GM12878 (cell line): ENCODE measurements at regions not wholly inside any gene's neighbourhood (a gene's known extent, or its start where the extent isn't known, plus 50 kb on each side); places are given as distances from the start of the nearest gene placed in this dataset.

Experiments used
- ATAC-seq: fragments of 200-7000 bp; cut with Tn5 transposase; 3 replicates; pipeline ENCODE4 v1.9.1; 2020; ENCODE audit warnings: mild to moderate bottlenecking, moderate library complexity
- BruUV-seq: library from RNA; stranded (reverse); fragments of 400-500 nt; replicated peaks from 2 replicates; lab custom pipeline; 2021; lab: Mats Ljungman, UMichigan
- CTCF ChIA-PET: fragments of 300-600 bp; sonication (Branson Sonifier 250); formaldehyde crosslinking; extraction: SDS; loops from one replicate; lab custom pipeline; 2021; ENCODE audit warnings: inconsistent platforms; lab: Yijun Ruan, JAX
- POLR2A ChIA-PET: fragments of 350-600 bp; formaldehyde crosslinking; extraction: SDS; loops from one replicate; lab custom pipeline; 2021; ENCODE audit warnings: inconsistent platforms; lab: Charles Lee
- RAD21 ChIA-PET: fragments of 300-600 bp; sonication (Branson Sonifier 250); formaldehyde crosslinking; loops from one replicate; lab custom pipeline; 2023; ENCODE audit warnings: antibody characterized with exemption; ENCODE audit not compliant: unreplicated experiment; lab: Charles Lee
- SMC1A ChIA-PET: fragments of 300-600 bp; sonication (Branson Sonifier 250); formaldehyde crosslinking; loops from one replicate; lab custom pipeline; 2023; ENCODE audit not compliant: unreplicated experiment, uncharacterized antibody; lab: Charles Lee
- DNase-seq: peaks from one replicate; pipeline ENCODE4 v3.0.0-alpha.2; 2011; ENCODE audit warnings: low read depth, low spot score
- FAIRE-seq: peaks from 3 replicates; lab custom pipeline; 2011; peaks lifted over from hg19 to GRCh38; lab: Jason Lieb, UNC
- H2AFZ ChIP-seq: 2 replicates; pipeline ENCODE4 v1.6.0; 2011; ENCODE audit warnings: low read depth, low read length, control low read depth; ENCODE audit not compliant: control insufficient read depth
- H3K27ac ChIP-seq: 2 replicates; pipeline ENCODE4 v1.5.1; 2011; ENCODE audit warnings: control low read depth; ENCODE audit not compliant: control insufficient read depth, insufficient read depth
- H3K27me3 ChIP-seq, 2 experiments: replicated peaks in 1 of 2; 2 replicates each; pipeline versions ENCODE4 v1.6.0 to v1.6.1; 2011; ENCODE audit warnings: low read length in 1 of 2; ENCODE audit not compliant: control insufficient read depth in 2 of 2, insufficient read depth in 2 of 2
- H3K36me3 ChIP-seq, 2 experiments: 2 replicates each; pipeline ENCODE4 v1.5.1; 2011; ENCODE audit warnings: low read length in 1 of 2; ENCODE audit not compliant: control insufficient read depth in 2 of 2, insufficient read depth in 2 of 2
- H3K4me1 ChIP-seq: 2 replicates; pipeline ENCODE4 v1.6.1; 2011; ENCODE audit warnings: mild to moderate bottlenecking, low read length, moderate library complexity, mixed read lengths; ENCODE audit not compliant: control insufficient read depth, insufficient read depth
- H3K4me2 ChIP-seq: 2 replicates; pipeline ENCODE4 v1.6.0; 2011; ENCODE audit warnings: control low read depth; ENCODE audit not compliant: control insufficient read depth, insufficient read depth
- H3K4me3 ChIP-seq: fragments of 200-600 bp; sonication (generic); 2 replicates; pipeline ENCODE4 v1.5.1; 2016
- H3K79me2 ChIP-seq: 2 replicates; pipeline ENCODE4 v1.6.0; 2011; ENCODE audit warnings: low read length; ENCODE audit not compliant: control insufficient read depth, insufficient read depth
- H3K9ac ChIP-seq: 2 replicates; pipeline ENCODE4 v1.8.0; 2011; ENCODE audit warnings: low read length, control low read depth, mixed read lengths; ENCODE audit not compliant: control insufficient read depth, insufficient read depth
- H3K9me3 ChIP-seq: replicated peaks from 3 replicates; pipeline ENCODE4 v1.5.1; 2011; ENCODE audit warnings: mild to moderate bottlenecking, low read length; ENCODE audit not compliant: control insufficient read depth, insufficient read depth
- H4K20me1 ChIP-seq: 2 replicates; pipeline ENCODE4 v1.6.0; 2011; ENCODE audit not compliant: control insufficient read depth, insufficient read depth
- ATF7 ChIP-seq: fragments of 450-650 bp; IDR thresholded peaks from 2 replicates; pipeline ENCODE4 v1.6.1; 2016; ENCODE audit warnings: low read depth, mild to moderate bottlenecking
- BHLHE40 ChIP-seq, 2 experiments: fragments of 450-650 bp in 1 of 2; IDR thresholded peaks; 2 replicates each; pipeline ENCODE4 v1.6.1; 2011 to 2017; ENCODE audit warnings: low read depth in 2 of 2, borderline replicate concordance in 1 of 2, improper control_type of control experiment in 1 of 2, low read length in 1 of 2, mild to moderate bottlenecking in 1 of 2
- CHD1 ChIP-seq: IDR thresholded peaks from 2 replicates; pipeline ENCODE4 v1.6.1; 2012; ENCODE audit warnings: low read depth, low read length, improper control_type of control experiment
- CHD2 ChIP-seq: IDR thresholded peaks from 2 replicates; pipeline ENCODE4 v1.6.1; 2011; ENCODE audit warnings: low read depth, low read length, improper control_type of control experiment, borderline replicate concordance
- DPF2 ChIP-seq: fragments of 450-650 bp; IDR thresholded peaks from 2 replicates; pipeline ENCODE4 v1.6.1; 2017; ENCODE audit warnings: mild to moderate bottlenecking
- ESRRA ChIP-seq: IDR thresholded peaks from 2 replicates; pipeline ENCODE4 v1.6.1; 2012; ENCODE audit warnings: mild to moderate bottlenecking, low read length, improper control_type of control experiment
- HDGF ChIP-seq: fragments of 450-650 bp; IDR thresholded peaks from 2 replicates; pipeline ENCODE4 v1.6.1; 2016; ENCODE audit warnings: antibody characterized with exemption
- KAT2A ChIP-seq: conservative IDR thresholded peaks from 2 replicates; pipeline ENCODE4 v1.6.1; 2011; ENCODE audit warnings: low read depth, low read length; ENCODE audit not compliant: control insufficient read depth
- MTA3 ChIP-seq: IDR thresholded peaks from 2 replicates; pipeline ENCODE4 v1.6.1; 2012; ENCODE audit warnings: low read length, inconsistent platforms, borderline replicate concordance
- NBN ChIP-seq: fragments of 450-650 bp; IDR thresholded peaks from 2 replicates; pipeline ENCODE4 v1.6.1; 2016
- POLR2A ChIP-seq: IDR thresholded peaks from 2 replicates; pipeline ENCODE4 v1.6.1; 2011; ENCODE audit warnings: low read depth, mild to moderate bottlenecking, low read length
- POLR2AphosphoS2 ChIP-seq: IDR thresholded peaks from 2 replicates; pipeline ENCODE4 v1.6.1; 2011; ENCODE audit warnings: low read depth, mild to moderate bottlenecking, low read length, improper control_type of control experiment, moderate library complexity
- RB1 ChIP-seq: fragments of 450-650 bp; formaldehyde crosslinking; IDR thresholded peaks from 2 replicates; pipeline ENCODE4 v1.6.1; 2017; ENCODE audit warnings: mild to moderate bottlenecking, borderline replicate concordance
- RFX5 ChIP-seq: IDR thresholded peaks from 2 replicates; pipeline ENCODE4 v1.6.1; 2011; ENCODE audit warnings: low read depth, low read length, improper control_type of control experiment
- YBX1 ChIP-seq: fragments of 450-650 bp; IDR thresholded peaks from 2 replicates; pipeline ENCODE4 v1.6.1; 2016; ENCODE audit warnings: antibody characterized with exemption
- ZNF384 ChIP-seq: IDR thresholded peaks from 2 replicates; pipeline ENCODE4 v1.6.1; 2012; ENCODE audit warnings: low read depth, mild to moderate bottlenecking, low read length, improper control_type of control experiment, borderline replicate concordance
- WGBS: methylation state at CpG from one replicate; pipeline ENCODE4 v1.1.6; 2016; ENCODE audit warnings: low lambda C conversion rate; ENCODE audit not compliant: insufficient replicate concordance, insufficient coverage; ENCODE audit errors: missing lambda C conversion rate; 5-methylcytosine and 5-hydroxymethylcytosine counted together
- in situ Hi-C: fragments of 300-500 bp; cut with MboI; formaldehyde crosslinking; loops from 9 replicates; pipeline ENCODE4 v1.14.3; 2018; ENCODE audit warnings: mixed read lengths
- intact Hi-C: fragments of 100-400 bp; cut with micrococcal nuclease; formaldehyde crosslinking; loops from one replicate; pipeline ENCODE4 v1.14.2; 2022; ENCODE audit not compliant: unreplicated experiment
- TF ChIP-seq, protein P1 (sequence below): IDR thresholded peaks from 2 replicates; pipeline ENCODE4 v1.6.1; 2012; ENCODE audit warnings: low read depth, low read length, improper control_type of control experiment
- TF ChIP-seq, protein P2 (sequence below): fragments of 450-650 bp; IDR thresholded peaks from 2 replicates; pipeline ENCODE4 v1.6.1; 2016; ENCODE audit warnings: mild to moderate bottlenecking
- TF ChIP-seq, protein P3 (sequence below): fragments of 450-650 bp; IDR thresholded peaks from 2 replicates; pipeline ENCODE4 v1.6.1; 2018; ENCODE audit warnings: borderline replicate concordance, mild to moderate bottlenecking; ENCODE audit not compliant: partially characterized antibody

DNA sequence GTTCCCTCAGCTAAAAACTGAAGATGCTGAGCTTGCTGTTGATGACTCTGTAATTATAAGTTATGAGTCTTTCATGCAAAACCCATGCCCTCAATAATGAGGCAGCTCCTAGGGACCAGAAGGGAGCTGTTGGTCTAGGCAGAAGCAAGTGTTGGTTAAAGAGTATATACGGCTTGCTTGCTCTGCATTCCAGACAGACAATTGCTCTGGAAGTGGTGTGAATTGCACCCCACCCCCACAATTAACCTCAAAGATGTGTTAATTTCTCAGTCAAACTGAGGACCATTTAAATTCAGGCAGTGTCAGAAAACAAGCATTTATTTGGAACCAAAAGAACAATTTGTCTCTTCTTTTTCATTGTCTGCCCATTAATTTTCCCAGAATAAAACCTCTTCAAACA lies 163.5 kb upstream of the EOMES start (continued):
- TF ChIP-seq, protein P1, sequence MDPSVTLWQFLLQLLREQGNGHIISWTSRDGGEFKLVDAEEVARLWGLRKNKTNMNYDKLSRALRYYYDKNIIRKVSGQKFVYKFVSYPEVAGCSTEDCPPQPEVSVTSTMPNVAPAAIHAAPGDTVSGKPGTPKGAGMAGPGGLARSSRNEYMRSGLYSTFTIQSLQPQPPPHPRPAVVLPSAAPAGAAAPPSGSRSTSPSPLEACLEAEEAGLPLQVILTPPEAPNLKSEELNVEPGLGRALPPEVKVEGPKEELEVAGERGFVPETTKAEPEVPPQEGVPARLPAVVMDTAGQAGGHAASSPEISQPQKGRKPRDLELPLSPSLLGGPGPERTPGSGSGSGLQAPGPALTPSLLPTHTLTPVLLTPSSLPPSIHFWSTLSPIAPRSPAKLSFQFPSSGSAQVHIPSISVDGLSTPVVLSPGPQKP, result no peak
- TF ChIP-seq KAT2A, result no peak
- TF ChIP-seq ATF7, result no peak

DNA sequence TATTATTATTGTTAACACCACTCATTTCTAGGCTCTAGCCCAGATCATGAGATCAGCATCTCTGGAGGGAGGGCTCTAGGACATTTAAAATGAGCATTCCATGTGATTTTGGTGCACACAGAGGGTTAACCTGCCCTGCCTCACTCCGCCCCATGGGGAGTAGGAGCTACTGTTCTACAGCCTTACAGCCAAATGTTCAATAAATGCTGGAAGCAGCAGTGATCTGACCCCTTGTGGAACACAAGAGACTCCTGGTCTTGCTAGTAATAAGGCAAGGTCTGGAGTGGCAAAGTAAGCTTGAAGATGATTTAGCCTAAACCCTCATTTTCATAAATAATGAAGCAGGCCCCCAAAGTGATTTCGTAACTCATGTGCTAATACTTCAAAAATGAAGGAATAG lies 166.4 kb upstream of the EOMES start:
- ChIA-PET SMC1A (interaction anchor here (0.7 to 1.8 kb wide), 3 partner anchors 10 to 121 kb away, joined by 4 to 5 read pairs (median 4); no protein-coding TSS in a partner anchor), RAD21 (interaction anchor here (1.2 kb wide), 1 partner anchor 170 kb away, joined by 3 read pairs; no protein-coding TSS in a partner anchor), POLR2A (no interaction called here), CTCF (interaction anchor here (1.5 kb wide), 1 partner anchor 176 kb away, joined by 3 read pairs; no protein-coding TSS in a partner anchor)
- ATAC-seq, result no peak
- H3K9me3 ChIP-seq, result no peaks in the 10 kb centered on the region
- BruUV-seq, result no TSS peak
- no peak overlapping the region for H3K9ac ChIP-seq
- no peaks in the 10 kb centered on the region for H3K36me3 ChIP-seq
- H3K27ac ChIP-seq, result no peak overlapping the region
- H3K4me2 ChIP-seq, result no peak overlapping the region
- H2AFZ ChIP-seq, result no peak overlapping the region
- in situ Hi-C loops, result no loop called here
- H3K27me3 ChIP-seq, result no peaks in the 10 kb centered on the region
- intact Hi-C loops, result no loop called here
- no peaks in the 10 kb centered on the region for H3K4me1 ChIP-seq
- FAIRE-seq, result no peak
- no peak overlapping the region for H3K4me3 ChIP-seq
- 0% methylated on average over 2 of the region's 2 CpGs for WGBS
- no peak for DNase-seq
- no peaks in the 10 kb centered on the region for H3K79me2 ChIP-seq
- H4K20me1 ChIP-seq, result no peaks in the 10 kb centered on the region
- TF ChIP-seq RB1 (no peak), POLR2A (no peak), BHLHE40 (IDR thresholded peaks at IDR 0.05; ENCODE audit: borderline replicate concordance in 1 of 2, low read depth in 2 of 2, low read length in 1 of 2) (no peak), ESRRA (no peak), MTA3 (no peak), CHD2 (no peak), DPF2 (no peak), HDGF (no peak), RFX5 (no peak), CHD1 (no peak), ZNF384 (no peak), NBN (no peak), POLR2AphosphoS2 (no peak), YBX1 (no peak)
- TF ChIP-seq, protein P2, sequence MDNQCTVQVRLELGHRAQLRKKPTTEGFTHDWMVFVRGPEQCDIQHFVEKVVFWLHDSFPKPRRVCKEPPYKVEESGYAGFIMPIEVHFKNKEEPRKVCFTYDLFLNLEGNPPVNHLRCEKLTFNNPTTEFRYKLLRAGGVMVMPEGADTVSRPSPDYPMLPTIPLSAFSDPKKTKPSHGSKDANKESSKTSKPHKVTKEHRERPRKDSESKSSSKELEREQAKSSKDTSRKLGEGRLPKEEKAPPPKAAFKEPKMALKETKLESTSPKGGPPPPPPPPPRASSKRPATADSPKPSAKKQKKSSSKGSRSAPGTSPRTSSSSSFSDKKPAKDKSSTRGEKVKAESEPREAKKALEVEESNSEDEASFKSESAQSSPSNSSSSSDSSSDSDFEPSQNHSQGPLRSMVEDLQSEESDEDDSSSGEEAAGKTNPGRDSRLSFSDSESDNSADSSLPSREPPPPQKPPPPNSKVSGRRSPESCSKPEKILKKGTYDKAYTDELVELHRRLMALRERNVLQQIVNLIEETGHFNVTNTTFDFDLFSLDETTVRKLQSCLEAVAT, result no peak
- TF ChIP-seq, protein P3, sequence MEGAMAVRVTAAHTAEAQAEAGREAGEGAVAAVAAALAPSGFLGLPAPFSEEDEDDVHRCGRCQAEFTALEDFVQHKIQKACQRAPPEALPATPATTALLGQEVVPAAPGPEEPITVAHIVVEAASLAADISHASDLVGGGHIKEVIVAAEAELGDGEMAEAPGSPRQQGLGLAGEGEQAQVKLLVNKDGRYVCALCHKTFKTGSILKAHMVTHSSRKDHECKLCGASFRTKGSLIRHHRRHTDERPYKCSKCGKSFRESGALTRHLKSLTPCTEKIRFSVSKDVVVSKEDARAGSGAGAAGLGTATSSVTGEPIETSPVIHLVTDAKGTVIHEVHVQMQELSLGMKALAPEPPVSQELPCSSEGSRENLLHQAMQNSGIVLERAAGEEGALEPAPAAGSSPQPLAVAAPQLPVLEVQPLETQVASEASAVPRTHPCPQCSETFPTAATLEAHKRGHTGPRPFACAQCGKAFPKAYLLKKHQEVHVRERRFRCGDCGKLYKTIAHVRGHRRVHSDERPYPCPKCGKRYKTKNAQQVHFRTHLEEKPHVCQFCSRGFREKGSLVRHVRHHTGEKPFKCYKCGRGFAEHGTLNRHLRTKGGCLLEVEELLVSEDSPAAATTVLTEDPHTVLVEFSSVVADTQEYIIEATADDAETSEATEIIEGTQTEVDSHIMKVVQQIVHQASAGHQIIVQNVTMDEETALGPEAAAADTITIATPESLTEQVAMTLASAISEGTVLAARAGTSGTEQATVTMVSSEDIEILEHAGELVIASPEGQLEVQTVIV, result no peak
